GM18499 (cell line): ENCODE measurements at regions not wholly inside any gene's neighbourhood (a gene's known extent, or its start where the extent isn't known, plus 50 kb on each side); places are given as distances from the start of the nearest gene placed in this dataset.

ENCODE experiments used
- ATAC-seq: cut with Tn5 transposase; IDR thresholded peaks from one replicate; pipeline ENCODE4 v1.9.1; 2021; ENCODE audit warnings: moderate number of reproducible peaks; ENCODE audit not compliant: insufficient read depth, unreplicated experiment

GRCh38 chr20:40254023-40254772 lies 434.8 kb downstream of the MAFB start:
- no peak for ATAC-seq

GRCh38 chr20:40251284-40251932 lies 437.6 kb downstream of the MAFB start:
- no peak for ATAC-seq

- ATAC-seq: no peak
Observed at GRCh38 chr20:40249805-40250204, 439.2 kb downstream of the MAFB start.

- ATAC-seq: no peak
Observed at GRCh38 chr20:40245829-40246228, 443.2 kb downstream of the MAFB start.

- no peak for ATAC-seq
Observed at GRCh38 chr20:40244286-40244685, 444.8 kb downstream of the MAFB start.

GRCh38 chr20:40241596-40242343 lies 447.3 kb downstream of the MAFB start:
- ATAC-seq: no peak

GRCh38 chr20:40238511-40238910 lies 450.5 kb downstream of the MAFB start:
- no peak for ATAC-seq

GRCh38 chr20:40234593-40234992 lies 454.4 kb downstream of the MAFB start:
- no peak for ATAC-seq

- ATAC-seq: no peak
Observed at GRCh38 chr20:40233406-40233805, 455.6 kb downstream of the MAFB start.

GRCh38 chr20:40232756-40233155 lies 456.3 kb downstream of the MAFB start:
- no peak for ATAC-seq

- ATAC-seq: no peak
Observed at GRCh38 chr20:40232273-40232672, 456.8 kb downstream of the MAFB start.

GRCh38 chr20:40230486-40230885 lies 458.6 kb downstream of the MAFB start:
- no peak for ATAC-seq

- no peak for ATAC-seq
Observed at GRCh38 chr20:40225596-40225995, 463.4 kb downstream of the MAFB start.

- ATAC-seq: no peak
Observed at GRCh38 chr20:40223810-40224209, 465.2 kb downstream of the MAFB start.

GRCh38 chr20:40218971-40219370 lies 470.1 kb downstream of the MAFB start:
- no peak for ATAC-seq

- no peak for ATAC-seq
Observed at GRCh38 chr20:40218316-40218969, 470.6 kb downstream of the MAFB start.

GRCh38 chr20:40207655-40208054 lies 481.4 kb downstream of the MAFB start:
- ATAC-seq: no peak

- no peak for ATAC-seq
Observed at GRCh38 chr20:40205971-40206370, 483.1 kb downstream of the MAFB start.

- ATAC-seq: no peak
Observed at GRCh38 chr20:40203032-40203431, 486.0 kb downstream of the MAFB start.

- no peak for ATAC-seq
Observed at GRCh38 chr20:40197691-40198090, 491.3 kb downstream of the MAFB start.
